Loucy (cell line): ENCODE measurements at regions not wholly inside any gene's neighbourhood (a gene's known extent, or its start where the extent isn't known, plus 50 kb on each side); places are given as distances from the start of the nearest gene placed in this dataset.

Experiments
- H2AFZ ChIP-seq: fragments of 200-600 bp; sonication (generic); 2 replicates; pipeline ENCODE4 v1.6.0; 2016; ENCODE audit warnings: antibody characterized with exemption, mild to moderate bottlenecking, low read length, moderate library complexity
- H3F3A ChIP-seq: fragments of 200-600 bp; 2 replicates; pipeline ENCODE4 v1.6.0; 2016; ENCODE audit warnings: antibody characterized with exemption, low read depth, mild to moderate bottlenecking
- H3K27me3 ChIP-seq: fragments of 200-600 bp; sonication (generic); 2 replicates; pipeline ENCODE4 v1.6.1; 2014; ENCODE audit warnings: low read length, mild to moderate bottlenecking; ENCODE audit not compliant: insufficient read depth, poor library complexity, severe bottlenecking
- H3K36me3 ChIP-seq: fragments of 200-600 bp; sonication (generic); 2 replicates; pipeline ENCODE4 v1.6.1; 2016; ENCODE audit warnings: low read length; ENCODE audit not compliant: insufficient read depth
- H3K4me1 ChIP-seq: fragments of 200-600 bp; sonication (generic); 2 replicates; pipeline ENCODE4 v1.5.1; 2014; ENCODE audit warnings: low read length, mild to moderate bottlenecking; ENCODE audit not compliant: insufficient read depth, poor library complexity, severe bottlenecking
- H3K4me2 ChIP-seq: fragments of 200-600 bp; sonication (generic); 2 replicates; pipeline ENCODE4 v1.6.0; 2014; ENCODE audit warnings: antibody characterized with exemption, low read length, low read depth, mild to moderate bottlenecking; ENCODE audit not compliant: poor library complexity, severe bottlenecking
- H3K4me3 ChIP-seq: fragments of 200-600 bp; sonication (generic); 2 replicates; pipeline ENCODE4 v1.5.1; 2014; ENCODE audit warnings: low read length, mild to moderate bottlenecking, mixed read lengths; ENCODE audit not compliant: poor library complexity, severe bottlenecking
- H3K79me2 ChIP-seq: fragments of 200-600 bp; sonication (generic); 2 replicates; pipeline ENCODE4 v1.6.1; 2014; ENCODE audit warnings: low read length; ENCODE audit not compliant: insufficient read depth
- H3K9ac ChIP-seq: fragments of 200-600 bp; sonication (generic); 2 replicates; pipeline ENCODE4 v1.6.0; 2014; ENCODE audit warnings: mild to moderate bottlenecking, low read depth, low read length, moderate library complexity; ENCODE audit not compliant: poor library complexity, severe bottlenecking
- H3K9me2 ChIP-seq: fragments of 200-600 bp; sonication (generic); replicated peaks from 2 replicates; pipeline ENCODE4 v1.6.1; 2016; ENCODE audit warnings: low read depth, low read length, mixed read lengths
- H3K9me3 ChIP-seq: fragments of 200-600 bp; sonication (generic); 2 replicates; pipeline ENCODE4 v1.6.1; 2014; ENCODE audit warnings: mild to moderate bottlenecking, antibody characterized with exemption, low read length, low read depth; ENCODE audit not compliant: insufficient read depth
- H4K20me1 ChIP-seq: fragments of 200-600 bp; sonication (generic); 2 replicates; pipeline ENCODE4 v1.6.0; 2014; ENCODE audit warnings: antibody characterized with exemption, low read length, mild to moderate bottlenecking; ENCODE audit not compliant: insufficient read depth, poor library complexity, severe bottlenecking
- CTCF ChIP-seq: fragments of 200-600 bp; sonication (generic); conservative IDR thresholded peaks from 2 replicates; pipeline ENCODE4 v1.5.1; 2014; ENCODE audit warnings: mild to moderate bottlenecking, antibody characterized with exemption, low read length
- EZH2phosphoT487 ChIP-seq: fragments of 200-600 bp; IDR thresholded peaks from 2 replicates; pipeline ENCODE4 v1.6.1; 2018; ENCODE audit warnings: antibody characterized with exemption, mild to moderate bottlenecking, moderate library complexity, borderline replicate concordance

GRCh38 chr15:91664224-91664836, 189.2 kb upstream of the SLCO3A1 start:
- Histone ChIP-seq H3F3A (no peaks in the 10 kb centered on the region), H3K36me3 (no peaks in the 10 kb centered on the region), H2AFZ (no peak overlapping the region), H3K9ac (no peak overlapping the region), H3K4me3 (no peak overlapping the region), H3K4me2 (no peak overlapping the region), H3K9me3 (no peaks in the 10 kb centered on the region), H3K79me2 (no peaks in the 10 kb centered on the region), H4K20me1 (no peaks in the 10 kb centered on the region), H3K27me3 (peaks cover 90% of the 10 kb centered on the region), H3K9me2 (no peaks in the 10 kb centered on the region), H3K4me1 (peaks cover 10% of the 10 kb centered on the region)
- TF ChIP-seq CTCF (no peak), EZH2phosphoT487 (no peak)

GRCh38 chr15:91665212-91665611, 188.3 kb upstream of the SLCO3A1 start:
- Histone ChIP-seq H3K27me3 (peaks cover 93% of the 10 kb centered on the region), H3K9ac (no peak overlapping the region), H2AFZ (no peak overlapping the region), H3K4me2 (no peak overlapping the region), H3K4me1 (peaks cover 6% of the 10 kb centered on the region), H3K79me2 (no peaks in the 10 kb centered on the region), H3K9me2 (no peaks in the 10 kb centered on the region), H3K9me3 (no peaks in the 10 kb centered on the region), H4K20me1 (no peaks in the 10 kb centered on the region), H3F3A (no peaks in the 10 kb centered on the region), H3K4me3 (no peak overlapping the region), H3K36me3 (no peaks in the 10 kb centered on the region)
- no peak for TF ChIP-seq CTCF
- TF ChIP-seq EZH2phosphoT487, result no peak

GRCh38 chr15:91668370-91668769, 185.1 kb upstream of the SLCO3A1 start:
- Histone ChIP-seq H4K20me1 (no peaks in the 10 kb centered on the region), H3K9me3 (no peaks in the 10 kb centered on the region), H3F3A (no peaks in the 10 kb centered on the region), H2AFZ (no peak overlapping the region), H3K9me2 (no peaks in the 10 kb centered on the region), H3K27me3 (peaks cover 84% of the 10 kb centered on the region), H3K4me1 (no peaks in the 10 kb centered on the region), H3K4me2 (no peak overlapping the region), H3K9ac (no peak overlapping the region), H3K4me3 (no peak overlapping the region), H3K36me3 (no peaks in the 10 kb centered on the region), H3K79me2 (no peaks in the 10 kb centered on the region)
- TF ChIP-seq CTCF (no peak), EZH2phosphoT487 (no peak)
